HG03442 (cell line): ENCODE measurements at regions not wholly inside any gene's neighbourhood (a gene's known extent, or its start where the extent isn't known, plus 50 kb on each side); places are given as distances from the start of the nearest gene placed in this dataset.

Experiments
- ATAC-seq: cut with Tn5 transposase; IDR thresholded peaks from one replicate; pipeline ENCODE4 v1.9.1; 2021; ENCODE audit warnings: mild to moderate bottlenecking, moderate library complexity; ENCODE audit not compliant: unreplicated experiment

DNA sequence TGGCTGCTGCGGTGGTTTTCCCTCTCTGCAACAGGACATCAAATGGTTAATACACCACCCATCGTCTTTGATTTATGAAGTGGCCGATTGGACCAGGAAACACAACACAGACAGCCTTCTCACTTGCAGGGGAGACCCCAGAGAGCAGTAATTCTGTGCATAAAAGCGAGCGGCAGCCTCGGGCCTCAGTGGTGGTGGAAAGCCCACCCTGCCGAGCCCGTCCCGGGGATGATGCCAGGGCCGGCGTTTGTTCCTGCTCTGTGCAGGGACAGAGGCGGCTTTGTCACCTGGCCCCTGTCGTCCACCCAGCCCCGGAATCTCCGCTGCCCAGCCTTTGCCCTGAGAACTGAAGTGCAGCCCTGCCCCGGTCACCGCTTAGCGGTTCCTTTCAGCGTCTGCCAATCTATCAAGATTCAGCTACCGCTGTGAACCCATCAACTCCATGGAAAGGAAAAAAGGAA lies 184.4 kb downstream of the TSHZ3 start:
- no peak for ATAC-seq

DNA sequence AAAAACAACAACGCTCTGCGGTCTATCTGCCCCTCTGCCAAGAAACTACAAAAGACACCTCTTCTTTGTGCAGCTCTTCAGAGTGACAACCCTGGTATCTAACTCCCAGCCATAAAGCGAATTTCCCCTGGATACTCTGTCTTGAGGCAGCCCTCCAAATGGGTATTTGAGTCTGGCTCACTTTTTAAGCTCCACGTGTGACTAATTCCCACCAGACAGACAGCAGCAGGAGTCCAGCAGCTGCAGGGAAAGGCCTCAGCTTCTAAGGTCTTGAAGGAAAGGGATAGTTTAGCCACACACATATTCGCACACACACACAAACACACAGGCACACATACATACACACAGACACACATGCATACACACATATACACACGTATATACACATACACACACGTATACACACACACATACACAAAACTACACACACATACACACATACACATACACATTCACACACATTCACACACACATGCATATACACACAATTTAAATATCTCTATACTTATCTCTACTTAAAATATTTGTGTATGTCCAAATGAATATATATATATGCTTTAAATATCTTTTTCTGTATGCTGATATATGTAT lies 188.8 kb downstream of the TSHZ3 start:
- ATAC-seq, result no peak

GRCh38 chr19:31154021-31154420 lies 195.2 kb downstream of the TSHZ3 start:
- no peak for ATAC-seq

DNA sequence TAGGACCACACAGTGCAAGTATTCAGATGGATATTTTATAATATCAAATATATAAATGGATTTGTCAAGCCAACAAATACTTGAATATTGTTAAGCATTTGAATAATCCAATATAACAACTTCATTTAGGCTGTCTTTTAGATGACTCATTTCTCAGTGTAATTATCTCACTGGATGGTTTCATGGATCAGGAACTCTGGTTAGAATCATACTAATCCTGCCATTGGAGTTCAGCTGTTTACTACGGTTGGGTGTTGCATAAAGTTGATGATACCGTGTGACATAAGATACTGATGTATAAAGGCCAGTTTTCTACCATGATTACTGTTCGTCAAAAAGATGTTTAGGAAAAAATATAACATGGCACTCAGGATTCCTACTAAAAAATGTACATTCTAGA lies 196.3 kb downstream of the TSHZ3 start:
- no peak for ATAC-seq

DNA sequence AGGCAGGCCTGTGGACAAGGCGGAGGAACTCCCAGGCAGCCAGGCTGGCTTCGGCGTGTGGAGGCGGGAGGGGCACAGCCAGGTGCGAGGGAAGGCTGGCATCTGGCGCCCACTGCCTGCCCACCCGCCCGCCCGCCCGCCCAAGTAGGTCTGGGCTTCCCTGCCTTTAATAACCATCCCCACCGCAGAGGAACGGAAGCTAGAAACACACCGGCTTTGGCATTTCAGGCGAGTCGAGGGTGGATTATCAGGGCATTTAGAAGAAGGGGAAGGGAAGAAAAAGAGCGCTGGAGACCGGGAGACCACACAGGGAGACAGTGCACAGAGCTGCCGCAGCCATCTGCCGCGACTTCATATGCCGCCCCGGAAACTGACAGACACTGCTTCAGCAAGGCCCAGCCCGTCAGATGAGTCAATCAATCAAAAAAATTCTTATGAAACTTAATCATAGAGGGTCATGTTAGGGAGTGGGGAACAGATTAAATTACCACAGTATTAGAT lies 199.7 kb downstream of the TSHZ3 start:
- no peak for ATAC-seq

DNA sequence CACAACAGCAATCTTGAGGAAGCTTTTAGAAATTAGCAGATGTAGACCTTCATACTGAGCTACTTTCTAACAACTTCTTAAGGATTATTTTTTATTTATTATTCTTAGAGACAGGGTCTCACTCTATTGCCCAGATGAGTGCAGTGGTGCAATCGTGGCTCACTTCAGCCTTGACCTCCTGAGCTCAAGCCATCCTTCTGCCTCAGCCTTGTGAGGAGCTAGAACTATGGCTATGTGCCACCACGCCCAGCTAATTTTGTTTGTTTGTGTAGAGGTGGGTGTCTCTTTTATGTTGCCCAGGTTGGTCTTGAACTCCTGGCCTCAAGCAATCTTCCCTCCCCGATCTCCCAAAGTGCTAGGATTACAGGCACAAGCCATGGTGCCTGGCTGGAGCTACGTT lies 200.6 kb downstream of the TSHZ3 start:
- no peak for ATAC-seq

DNA sequence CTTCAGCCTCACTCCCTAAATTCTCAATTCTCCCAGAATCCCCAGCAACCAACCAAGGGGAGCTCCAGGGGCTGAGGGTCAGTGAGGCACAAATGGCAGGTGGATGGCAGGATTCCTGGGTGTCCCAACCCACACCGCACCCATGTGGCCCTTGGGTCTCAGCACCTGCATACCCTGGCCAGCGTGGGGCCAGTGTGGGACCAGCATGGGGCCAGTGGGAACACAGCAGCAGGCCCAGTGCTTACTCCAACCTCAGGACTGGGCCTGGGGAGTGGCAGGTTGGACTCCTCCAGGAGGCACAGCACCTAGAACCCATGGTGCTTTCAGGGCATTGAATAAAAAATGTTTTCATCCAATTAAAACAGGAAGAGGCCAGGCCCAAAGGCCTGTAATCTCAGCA lies 202.0 kb downstream of the TSHZ3 start:
- ATAC-seq, result no peak

DNA sequence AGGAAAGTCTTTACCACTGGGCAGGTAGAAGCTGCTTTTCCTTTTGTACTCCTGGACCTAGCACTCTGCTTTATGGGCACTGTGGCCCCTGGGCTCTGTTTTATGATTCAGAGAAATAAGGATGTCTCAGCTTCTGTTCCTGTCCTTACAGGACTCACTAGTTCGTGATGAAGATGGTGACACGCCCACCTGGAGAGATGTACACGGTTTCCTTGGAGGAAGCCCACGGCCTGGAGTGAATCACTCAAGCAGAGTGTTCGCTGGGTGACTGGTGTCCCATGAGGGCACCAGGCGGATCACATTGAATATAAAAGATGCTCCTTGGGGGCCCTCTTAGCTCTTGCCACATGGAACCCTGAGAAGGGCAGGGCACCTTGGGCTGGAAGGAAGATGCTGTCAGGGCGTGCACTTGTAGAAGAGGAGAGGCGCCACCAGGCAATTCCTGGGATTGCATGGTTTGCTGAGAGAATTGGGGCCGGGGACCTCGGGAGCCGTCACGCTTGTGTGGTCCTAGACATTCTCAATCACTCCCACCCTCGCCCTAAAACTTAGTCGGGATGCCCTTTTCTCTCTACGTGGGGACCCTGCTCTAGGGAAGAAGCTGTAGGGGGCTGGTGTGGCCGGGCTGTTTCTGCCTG lies 202.6 kb downstream of the TSHZ3 start:
- no peak for ATAC-seq

DNA sequence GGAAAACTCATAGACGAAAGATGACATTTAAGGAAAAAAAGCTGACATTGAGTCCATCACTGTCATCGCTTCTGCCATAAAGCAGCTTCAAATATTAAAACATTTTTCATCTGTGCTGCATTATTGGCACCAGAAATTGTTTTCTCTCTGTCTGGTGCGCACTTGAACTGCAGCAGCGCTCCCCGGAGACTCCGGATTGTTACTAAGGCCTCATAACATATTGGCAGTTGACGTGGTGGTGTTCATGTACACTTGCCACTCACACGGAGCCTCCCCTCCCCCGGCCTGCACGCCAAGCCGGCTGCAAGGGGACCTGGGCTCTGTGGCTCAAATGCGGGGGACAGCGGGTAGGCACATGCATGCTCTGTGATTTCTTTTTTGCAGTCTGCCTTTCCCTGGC lies 203.2 kb downstream of the TSHZ3 start:
- no peak for ATAC-seq

DNA sequence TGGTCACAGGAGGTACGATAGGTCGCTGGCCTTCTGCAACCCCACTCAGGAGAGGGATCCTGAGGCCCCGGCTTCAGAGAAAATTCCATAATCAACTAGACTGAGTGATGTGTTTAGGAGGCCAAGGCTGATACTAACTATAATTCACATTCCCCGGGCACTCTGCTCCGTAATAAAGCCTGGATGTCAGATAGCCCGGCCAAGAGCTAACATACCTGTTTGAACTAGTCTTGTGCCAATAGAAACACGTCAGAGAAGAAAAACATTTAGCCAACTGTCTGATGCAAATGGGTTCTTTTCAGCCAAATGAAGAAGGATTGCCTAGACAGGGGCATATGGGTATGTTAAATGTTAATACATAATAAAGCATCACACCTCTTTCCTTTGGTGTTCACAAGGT lies 204.2 kb downstream of the TSHZ3 start:
- ATAC-seq, result no peak

GRCh38 chr19:31144075-31144870 lies 205.0 kb downstream of the TSHZ3 start:
- ATAC-seq, result no peak

- ATAC-seq, result no peak
Measured at GRCh38 chr19:31141301-31141700, 207.9 kb downstream of the TSHZ3 start.

DNA sequence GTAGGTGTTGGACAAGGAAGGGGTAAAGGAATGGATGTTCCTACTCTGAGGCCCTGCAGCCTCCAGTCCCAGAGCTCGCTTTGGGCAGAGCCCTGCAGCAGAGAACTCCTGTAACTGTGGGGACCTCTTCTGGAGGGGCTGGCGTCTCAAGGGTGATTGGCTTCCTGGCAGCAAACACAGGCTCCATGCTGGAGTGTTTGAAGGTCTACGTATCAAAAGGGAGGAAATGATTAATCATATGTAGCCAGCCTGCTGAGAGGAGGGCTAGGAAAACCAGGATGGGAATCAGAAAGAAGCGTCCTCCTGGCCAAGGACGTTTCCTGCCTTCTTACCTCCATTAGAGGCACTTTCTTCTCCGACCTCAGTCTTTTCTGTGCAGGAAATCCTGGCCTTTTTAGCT lies 208.5 kb downstream of the TSHZ3 start:
- ATAC-seq, result no peak

DNA sequence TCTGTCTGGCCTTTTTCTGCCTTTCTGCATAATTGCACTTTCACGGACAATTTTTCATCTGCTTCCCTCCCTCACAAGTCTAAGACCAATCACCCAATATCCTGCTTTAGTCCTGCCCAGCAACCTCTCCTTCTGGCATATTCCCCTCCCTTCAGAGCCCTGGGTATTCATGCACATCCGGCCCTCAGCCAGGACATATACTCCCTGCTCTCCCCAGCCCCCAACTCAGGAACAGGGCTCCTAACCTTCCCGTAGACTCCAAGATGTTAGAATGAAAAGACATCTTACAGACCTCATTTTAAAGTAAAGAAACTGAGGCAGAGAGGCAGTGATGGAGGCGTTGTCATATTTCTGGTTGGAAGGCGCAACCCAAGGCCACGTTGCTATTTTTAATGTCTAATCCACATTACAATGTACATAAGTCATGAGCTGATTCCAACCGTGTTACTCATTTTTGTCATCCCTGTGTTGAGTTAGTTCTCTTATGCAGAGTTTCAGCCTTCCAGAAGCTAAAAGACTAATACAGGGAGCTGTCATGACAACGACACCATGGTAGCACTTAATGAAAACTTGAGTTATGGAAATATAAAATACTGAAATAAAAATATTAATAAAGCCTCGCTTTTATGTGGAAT lies 209.2 kb downstream of the TSHZ3 start:
- ATAC-seq, result no peak

GRCh38 chr19:31138077-31138476 lies 211.2 kb downstream of the TSHZ3 start:
- no peak for ATAC-seq

DNA sequence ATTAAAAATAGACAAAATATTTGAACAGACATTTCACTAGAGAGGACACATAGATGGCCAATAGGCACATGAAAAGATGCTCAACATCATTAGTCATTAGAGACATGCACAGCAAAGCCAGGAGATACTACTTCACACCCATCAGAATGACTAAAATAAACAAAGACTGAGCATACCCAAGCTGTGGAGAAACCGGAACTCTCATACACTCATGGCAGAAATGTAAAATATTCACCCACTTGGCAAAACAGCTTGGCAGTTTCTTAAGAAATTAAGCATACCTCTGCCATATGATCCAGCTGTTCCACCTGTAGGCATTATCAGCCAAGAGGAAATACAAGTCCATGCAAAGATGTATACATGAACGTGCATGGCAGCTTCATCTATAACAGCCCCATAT lies 213.4 kb downstream of the TSHZ3 start:
- no peak for ATAC-seq

DNA sequence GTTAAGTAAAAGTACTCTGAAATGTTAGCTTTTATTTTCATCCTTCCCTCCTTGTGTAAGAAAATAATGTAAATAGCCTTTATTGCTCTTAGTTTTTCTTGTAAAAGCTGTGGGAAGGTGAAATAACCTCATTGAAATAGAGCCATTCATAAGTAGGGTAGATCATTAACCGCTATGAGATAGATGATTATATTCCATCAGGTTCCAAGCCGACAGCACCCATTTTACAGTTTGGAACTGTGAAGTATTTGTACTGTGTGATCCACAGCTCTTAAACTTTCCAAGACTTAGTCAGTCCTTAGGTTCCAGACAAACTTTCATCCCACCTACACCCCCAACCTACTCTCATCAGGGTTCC lies 216.5 kb downstream of the TSHZ3 start:
- no peak for ATAC-seq

- no peak for ATAC-seq
Measured at GRCh38 chr19:31128291-31128690, 220.9 kb downstream of the TSHZ3 start.

- no peak for ATAC-seq
Measured at GRCh38 chr19:31127134-31127967, 221.9 kb downstream of the TSHZ3 start.

- no peak for ATAC-seq
Measured at GRCh38 chr19:31126236-31126635, 223.0 kb downstream of the TSHZ3 start.

GRCh38 chr19:31125071-31125470 lies 224.2 kb downstream of the TSHZ3 start:
- ATAC-seq, result no peak
